A673 (cell line): ENCODE measurements at regions not wholly inside any gene's neighbourhood (a gene's known extent, or its start where the extent isn't known, plus 50 kb on each side); places are given as distances from the start of the nearest gene placed in this dataset.

Experiments used
- BruUV-seq: library from RNA; stranded (reverse); fragments of 400-500 nt; replicated peaks from 2 replicates; lab custom pipeline; 2021; lab: Mats Ljungman, UMichigan
- CTCF ChIA-PET: fragments of 300-600 bp; sonication (Branson Sonifier 250); formaldehyde crosslinking; loops from one replicate; lab custom pipeline; 2022; ENCODE audit warnings: antibody characterized with exemption; lab: Charles Lee
- POLR2A ChIA-PET: fragments of 300-600 bp; sonication (Branson Sonifier 250); formaldehyde crosslinking; loops from one replicate; lab custom pipeline; 2022; ENCODE audit warnings: antibody characterized with exemption; ENCODE audit not compliant: low non-redundant PET; lab: Charles Lee
- DNase-seq: peaks from one replicate; pipeline ENCODE4 v3.0.0-alpha.2; 2015; ENCODE audit warnings: low spot score
- H3K27ac ChIP-seq: fragments of 200-600 bp; sonication (generic); 2 replicates; pipeline ENCODE4 v1.5.1; 2016; ENCODE audit warnings: mixed run types, low read depth, mild to moderate bottlenecking, mixed read lengths, antibody characterized with exemption, low read length; ENCODE audit not compliant: poor library complexity, severe bottlenecking
- H3K27me3 ChIP-seq: fragments of 200-600 bp; sonication (generic); replicated peaks from 2 replicates; pipeline ENCODE4 v1.6.1; 2017; ENCODE audit warnings: mixed run types, low read depth, mild to moderate bottlenecking, mixed read lengths, antibody characterized with exemption, low read length; ENCODE audit not compliant: insufficient read depth, poor library complexity
- H3K36me3 ChIP-seq: fragments of 200-600 bp; sonication (generic); 2 replicates; pipeline ENCODE4 v1.6.1; 2016; ENCODE audit warnings: mixed run types, mild to moderate bottlenecking, mixed read lengths, antibody characterized with exemption, low read length; ENCODE audit not compliant: insufficient read depth, poor library complexity, severe bottlenecking
- H3K4me1 ChIP-seq: fragments of 200-600 bp; sonication (generic); 2 replicates; pipeline ENCODE4 v1.6.1; 2017; ENCODE audit warnings: mixed run types, mild to moderate bottlenecking, mixed read lengths, antibody characterized with exemption, low read length; ENCODE audit not compliant: insufficient read depth, poor library complexity, severe bottlenecking
- H3K4me3 ChIP-seq: fragments of 200-600 bp; sonication (generic); 2 replicates; pipeline ENCODE4 v1.5.1; 2016; ENCODE audit warnings: low read depth, mixed run types, mild to moderate bottlenecking, mixed read lengths, low read length; ENCODE audit not compliant: poor library complexity, severe bottlenecking
- H3K9me3 ChIP-seq: fragments of 200-600 bp; sonication (generic); 2 replicates; pipeline ENCODE4 v1.6.1; 2016; ENCODE audit warnings: mixed run types, low read depth, mild to moderate bottlenecking, mixed read lengths, antibody characterized with exemption, low read length; ENCODE audit not compliant: poor library complexity, severe bottlenecking
- EZH2 ChIP-seq: fragments of 200-600 bp; sonication (generic); IDR thresholded peaks from 2 replicates; pipeline ENCODE4 v1.6.1; 2017; ENCODE audit warnings: borderline replicate concordance, low read depth, mild to moderate bottlenecking, mixed read lengths, antibody characterized with exemption, low read length; ENCODE audit not compliant: poor library complexity, severe bottlenecking
- intact Hi-C: fragments of 100-400 bp; cut with micrococcal nuclease; formaldehyde crosslinking; loops from one replicate; pipeline ENCODE4 v1.10.0; 2022; ENCODE audit not compliant: unreplicated experiment
- TF ChIP-seq, protein P1 (sequence below): fragments of 300-800, 200-600 bp; sonication (generic); conservative IDR thresholded peaks from 2 replicates; pipeline ENCODE4 v1.5.1; 2017; ENCODE audit warnings: low read depth, mild to moderate bottlenecking, antibody characterized with exemption, low read length, moderate library complexity, mixed read lengths

DNA sequence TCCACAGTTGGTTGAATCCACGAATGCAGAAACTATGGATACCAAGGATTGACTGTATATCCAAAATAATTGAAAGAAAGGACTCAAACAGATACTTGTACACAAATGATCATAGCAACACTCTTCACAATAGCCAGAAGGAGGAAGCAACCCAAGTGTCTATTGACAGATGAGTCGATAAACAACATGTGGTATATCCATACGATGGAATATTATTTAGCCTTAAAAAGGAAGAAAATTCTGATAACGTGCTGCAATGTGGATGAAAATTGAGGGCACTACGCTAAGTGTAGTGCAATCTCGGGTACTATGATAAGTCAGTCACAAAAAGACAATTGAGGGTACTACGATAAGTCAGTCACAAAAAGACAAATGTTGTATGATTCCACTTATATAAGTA, 83.6 kb upstream of the CPEB4 start:
- Histone ChIP-seq H3K36me3 (no peaks in the 10 kb centered on the region), H3K9me3 (no peaks in the 10 kb centered on the region), H3K27ac (no peak overlapping the region), H3K4me3 (no peak overlapping the region), H3K27me3 (no peaks in the 10 kb centered on the region), H3K4me1 (no peaks in the 10 kb centered on the region)
- TF ChIP-seq EZH2: no peak
- TF ChIP-seq, protein P1, sequence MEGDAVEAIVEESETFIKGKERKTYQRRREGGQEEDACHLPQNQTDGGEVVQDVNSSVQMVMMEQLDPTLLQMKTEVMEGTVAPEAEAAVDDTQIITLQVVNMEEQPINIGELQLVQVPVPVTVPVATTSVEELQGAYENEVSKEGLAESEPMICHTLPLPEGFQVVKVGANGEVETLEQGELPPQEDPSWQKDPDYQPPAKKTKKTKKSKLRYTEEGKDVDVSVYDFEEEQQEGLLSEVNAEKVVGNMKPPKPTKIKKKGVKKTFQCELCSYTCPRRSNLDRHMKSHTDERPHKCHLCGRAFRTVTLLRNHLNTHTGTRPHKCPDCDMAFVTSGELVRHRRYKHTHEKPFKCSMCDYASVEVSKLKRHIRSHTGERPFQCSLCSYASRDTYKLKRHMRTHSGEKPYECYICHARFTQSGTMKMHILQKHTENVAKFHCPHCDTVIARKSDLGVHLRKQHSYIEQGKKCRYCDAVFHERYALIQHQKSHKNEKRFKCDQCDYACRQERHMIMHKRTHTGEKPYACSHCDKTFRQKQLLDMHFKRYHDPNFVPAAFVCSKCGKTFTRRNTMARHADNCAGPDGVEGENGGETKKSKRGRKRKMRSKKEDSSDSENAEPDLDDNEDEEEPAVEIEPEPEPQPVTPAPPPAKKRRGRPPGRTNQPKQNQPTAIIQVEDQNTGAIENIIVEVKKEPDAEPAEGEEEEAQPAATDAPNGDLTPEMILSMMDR: no peak
- POLR2A ChIA-PET: no interaction called here
- CTCF ChIA-PET: no interaction called here
- BruUV-seq: no TSS peak
- DNase-seq: no peak
- intact Hi-C loops: no loop called here

DNA sequence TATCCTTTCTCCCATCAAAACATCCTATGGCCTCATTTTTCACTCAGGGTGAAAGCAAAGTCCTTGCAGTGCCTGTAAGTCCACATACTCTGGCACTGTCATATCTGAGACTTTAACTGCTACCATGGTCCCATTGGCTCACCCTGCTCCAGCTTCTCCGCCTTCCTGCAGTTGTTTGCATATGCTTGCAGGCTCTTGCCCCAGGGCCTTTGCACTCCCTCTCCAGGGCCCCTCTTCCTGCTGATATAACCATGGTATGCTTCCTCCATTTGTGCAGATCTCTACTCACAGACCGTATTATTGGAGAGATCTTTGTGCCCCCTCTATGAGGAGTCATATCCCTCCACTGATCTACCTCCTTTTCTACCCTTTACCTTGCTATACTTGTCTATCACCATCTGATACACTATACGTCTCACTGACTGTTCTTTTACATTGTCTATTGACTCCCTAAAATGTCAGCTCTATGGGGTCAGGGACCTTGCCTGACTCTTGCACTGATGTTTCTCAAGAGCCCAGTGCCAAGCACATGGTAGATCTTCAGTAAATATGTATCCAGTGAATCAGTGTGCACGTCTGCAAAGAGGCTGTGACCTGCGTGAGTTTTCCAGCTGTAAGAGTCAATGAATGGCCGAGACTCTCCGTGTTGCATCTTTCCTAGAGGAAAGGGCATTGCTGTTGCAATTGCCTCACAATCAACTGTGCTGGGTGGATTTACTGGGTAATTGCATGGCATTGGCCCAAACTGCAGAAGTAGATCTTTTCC, 81.7 kb upstream of the CPEB4 start:
- no TSS peak for BruUV-seq
- ChIA-PET POLR2A (no interaction called here), CTCF (no interaction called here)
- Histone ChIP-seq H3K9me3 (no peaks in the 10 kb centered on the region), H3K27ac (no peak overlapping the region), H3K4me3 (no peak overlapping the region), H3K4me1 (no peaks in the 10 kb centered on the region), H3K27me3 (no peaks in the 10 kb centered on the region), H3K36me3 (no peaks in the 10 kb centered on the region)
- TF ChIP-seq EZH2: no peak
- TF ChIP-seq, protein P1: no peak
- DNase-seq: no peak
- intact Hi-C loops: no loop called here

DNA sequence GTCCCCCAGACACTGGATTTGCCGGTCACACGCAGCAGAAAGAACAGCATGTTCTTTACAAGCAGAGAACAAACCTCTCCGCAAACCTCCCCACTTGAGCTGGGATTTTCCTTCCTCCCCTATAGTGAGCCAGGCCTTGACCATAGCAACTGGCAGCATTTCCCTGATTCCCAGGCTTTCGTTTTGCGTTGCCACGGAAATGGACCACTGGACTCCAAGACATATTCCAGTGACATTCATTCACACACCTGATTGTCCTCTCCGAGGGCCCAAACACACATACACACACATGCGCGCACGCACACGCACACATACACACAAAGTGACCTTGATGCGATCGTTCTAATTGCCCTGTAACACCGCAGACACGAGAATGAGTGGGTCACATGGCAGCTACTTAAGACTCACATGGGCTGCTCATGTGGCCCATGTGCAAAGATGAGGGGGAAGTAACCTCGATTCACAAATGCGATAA, 80.9 kb upstream of the CPEB4 start:
- H3K9me3 ChIP-seq: no peaks in the 10 kb centered on the region
- intact Hi-C loops: no loop called here
- ChIA-PET CTCF (no interaction called here), POLR2A (no interaction called here)
- no peaks in the 10 kb centered on the region for H3K27me3 ChIP-seq
- TF ChIP-seq, protein P1: no peak
- TF ChIP-seq EZH2: no peak
- DNase-seq: no peak
- no TSS peak for BruUV-seq
- no peaks in the 10 kb centered on the region for H3K4me1 ChIP-seq
- H3K27ac ChIP-seq: no peak overlapping the region
- H3K36me3 ChIP-seq: no peaks in the 10 kb centered on the region
- no peak overlapping the region for H3K4me3 ChIP-seq
